ENCODE measurements at regions not wholly inside any gene's neighbourhood (a gene's known extent, or its start where the extent isn't known, plus 50 kb on each side); places are given as distances from the start of the nearest gene placed in this dataset.
A peak's percentile ranks its signal among the peaks of the same experiment; 100 is the strongest.

GRCh38 chr11:119545978-119546915 lies 123.3 kb upstream of the THY1 start:
- no peak for DNase-seq

- no peak for DNase-seq
Measured at GRCh38 chr11:119540370-119541125, 117.6 kb upstream of the THY1 start.

- DNase-seq: no peak
Measured at GRCh38 chr11:119539583-119539982, 116.6 kb upstream of the THY1 start.

GRCh38 chr11:119538753-119539152 lies 115.8 kb upstream of the THY1 start:
- no peak for DNase-seq

- no peak for DNase-seq
Measured at GRCh38 chr11:119537306-119538253, 114.6 kb upstream of the THY1 start.

GRCh38 chr11:119536801-119537200 lies 113.8 kb upstream of the THY1 start:
- no peak for DNase-seq

- DNase-seq: peak; percentile 76
Measured at GRCh38 chr11:119533921-119534736, 111.2 kb upstream of the THY1 start.

GRCh38 chr11:119533462-119533861 lies 110.5 kb upstream of the THY1 start:
- DNase-seq: no peak

GRCh38 chr11:119532551-119532950 lies 109.6 kb upstream of the THY1 start:
- no peak for DNase-seq

GRCh38 chr11:119531623-119532022 lies 108.7 kb upstream of the THY1 start:
- DNase-seq: no peak

- DNase-seq: no peak
Measured at GRCh38 chr11:119531056-119531455, 108.1 kb upstream of the THY1 start.

- DNase-seq: no peak
Measured at GRCh38 chr11:119530509-119530908, 107.5 kb upstream of the THY1 start.

- DNase-seq: no peak
Measured at GRCh38 chr11:119529936-119530335, 107.0 kb upstream of the THY1 start.

- DNase-seq: no peak
Measured at GRCh38 chr11:119529063-119529845, 106.3 kb upstream of the THY1 start.

- DNase-seq: no peak
Measured at GRCh38 chr11:119525867-119526196, 102.9 kb upstream of the THY1 start.

- no peak for DNase-seq
Measured at GRCh38 chr11:119525180-119525866, 102.4 kb upstream of the THY1 start.

- no peak for DNase-seq
Measured at GRCh38 chr11:119523539-119524157, 100.7 kb upstream of the THY1 start.

GRCh38 chr11:119522609-119523008 lies 99.6 kb upstream of the THY1 start:
- no peak for DNase-seq

GRCh38 chr11:119521551-119521950 lies 98.6 kb upstream of the THY1 start:
- DNase-seq: no peak

GRCh38 chr11:119520966-119521365 lies 98.0 kb upstream of the THY1 start:
- peak; percentile 72 for DNase-seq
